Suppressor macrophage treated with lipopolysaccharide for 4 hours (primary cell): ENCODE measurements at regions not wholly inside any gene's neighbourhood (a gene's known extent, or its start where the extent isn't known, plus 50 kb on each side); places are given as distances from the start of the nearest gene placed in this dataset.
A peak's percentile ranks its signal among the peaks of the same experiment; 100 is the strongest.
"Not testable (repeated sequence)": the region's sequence is repeated elsewhere in the genome, so short reads cannot be mapped to it uniquely, and the experiment has no call there.

ENCODE experiments used
- DNase-seq: peaks from one replicate; pipeline ENCODE4 v3.0.0-alpha.2; 2020

DNA sequence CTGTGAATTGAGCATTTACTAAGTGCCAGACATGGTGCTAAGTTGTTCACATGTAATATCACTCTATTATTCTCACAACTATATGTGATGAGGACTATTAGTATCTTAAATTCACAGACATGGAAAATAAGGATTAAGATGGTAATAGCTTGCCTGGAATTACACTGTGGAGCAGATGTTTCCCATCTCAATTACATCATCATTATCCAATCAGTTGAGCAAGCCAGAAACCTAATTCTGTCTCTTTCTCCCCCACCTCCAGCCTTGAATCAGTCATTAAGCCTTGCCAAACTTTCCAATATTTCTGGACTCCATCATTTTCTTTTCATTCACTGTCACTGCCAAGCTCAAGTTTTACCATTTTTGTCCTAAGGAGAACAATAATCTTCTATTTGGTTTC is 287.8 kb upstream of the KITLG start:
- DNase-seq: no peak

DNA sequence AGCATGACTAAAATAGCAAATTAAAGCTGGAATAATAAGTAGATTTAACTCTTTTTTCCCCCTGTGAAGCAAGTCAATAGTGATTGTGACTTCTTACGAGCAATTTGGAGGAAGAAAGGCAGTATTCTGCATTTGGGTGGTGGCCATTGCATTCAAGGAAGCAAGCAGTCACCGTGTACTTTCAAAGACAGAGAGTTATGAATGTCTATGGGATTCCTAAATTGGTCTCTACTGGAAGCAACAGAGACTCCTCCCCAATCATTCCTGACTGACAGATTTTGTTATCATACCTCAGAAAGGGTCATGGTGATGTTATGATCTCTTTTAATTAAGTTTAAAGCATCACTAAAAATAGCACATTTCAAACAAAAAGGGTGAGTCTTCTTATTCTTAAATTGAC is 287.2 kb upstream of the KITLG start:
- no peak for DNase-seq

DNA sequence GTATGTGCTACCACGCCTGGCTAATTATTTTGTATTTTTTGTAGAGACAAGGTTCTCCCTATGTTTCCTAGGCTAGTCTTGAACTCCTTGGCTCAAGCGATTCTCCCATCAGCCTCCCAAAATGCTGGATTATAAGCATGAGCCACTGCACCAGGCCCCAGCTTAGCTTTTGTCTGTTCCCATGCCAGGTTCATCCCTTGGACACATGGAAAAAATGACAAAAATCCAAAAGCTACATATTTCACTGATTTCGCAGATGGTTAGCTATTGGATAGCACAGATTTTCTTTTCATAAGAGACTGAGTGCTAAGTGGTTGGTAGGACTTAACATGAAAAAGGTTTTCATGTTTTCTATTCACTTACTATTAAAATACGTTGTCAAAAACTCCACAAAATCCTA is 286.6 kb upstream of the KITLG start:
- DNase-seq: no peak

DNA sequence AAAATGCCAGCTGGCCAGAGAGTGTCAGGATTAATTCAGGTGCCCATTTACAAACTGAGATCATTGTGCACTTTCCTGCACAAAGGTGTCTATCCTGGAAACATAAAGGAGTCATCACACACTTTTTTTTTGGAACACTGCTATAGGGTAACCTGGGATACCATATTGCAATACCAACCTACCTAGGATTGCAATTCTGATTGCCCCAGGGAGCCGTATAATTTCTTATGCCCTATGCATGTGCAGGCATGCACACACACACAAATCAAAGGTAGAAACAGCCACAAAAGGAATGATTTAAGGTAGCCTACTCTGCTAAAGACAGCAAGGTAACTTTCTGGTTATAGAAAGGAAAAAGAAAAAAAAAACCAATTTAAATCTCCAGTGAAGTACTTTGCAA is 285.3 kb upstream of the KITLG start:
- no peak for DNase-seq

DNA sequence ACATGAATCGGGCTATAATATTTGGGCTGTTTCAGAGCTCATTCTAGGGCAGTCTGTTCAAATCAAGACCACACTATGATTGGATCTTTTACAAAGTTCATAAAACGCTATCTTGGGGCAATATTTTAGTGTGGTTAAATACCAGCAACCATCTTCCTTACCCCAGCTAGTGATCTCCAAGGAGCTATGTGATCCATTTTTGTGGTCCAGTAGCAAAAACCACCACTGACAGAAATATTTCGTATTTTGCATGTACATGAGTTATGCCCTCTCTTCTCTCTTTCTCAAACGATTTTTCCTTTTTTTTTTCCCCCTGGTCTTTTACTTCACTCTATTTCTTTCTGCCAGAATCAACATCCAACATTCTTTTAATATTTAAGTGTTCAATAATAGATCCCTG is 280.6 kb upstream of the KITLG start:
- DNase-seq: no peak

DNA sequence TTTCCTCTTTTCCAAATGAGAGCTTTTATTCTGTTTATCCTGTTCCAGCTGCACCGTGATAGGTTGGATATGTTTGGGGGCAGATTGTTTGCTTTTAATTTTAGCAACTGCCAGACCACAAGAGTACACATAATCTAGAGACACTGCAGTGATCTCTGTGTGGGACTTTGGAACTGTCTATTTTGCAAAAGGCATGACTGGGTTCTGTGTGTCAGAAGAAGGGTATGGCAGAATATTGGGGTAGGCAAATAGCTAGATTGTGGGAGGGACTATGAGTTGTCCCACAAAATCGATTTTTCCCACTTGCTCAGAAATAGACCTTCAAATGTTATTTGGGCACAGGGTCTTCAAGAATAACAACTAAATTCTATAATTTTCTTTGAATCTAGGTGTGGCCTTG is 275.9 kb upstream of the KITLG start:
- DNase-seq: no peak

DNA sequence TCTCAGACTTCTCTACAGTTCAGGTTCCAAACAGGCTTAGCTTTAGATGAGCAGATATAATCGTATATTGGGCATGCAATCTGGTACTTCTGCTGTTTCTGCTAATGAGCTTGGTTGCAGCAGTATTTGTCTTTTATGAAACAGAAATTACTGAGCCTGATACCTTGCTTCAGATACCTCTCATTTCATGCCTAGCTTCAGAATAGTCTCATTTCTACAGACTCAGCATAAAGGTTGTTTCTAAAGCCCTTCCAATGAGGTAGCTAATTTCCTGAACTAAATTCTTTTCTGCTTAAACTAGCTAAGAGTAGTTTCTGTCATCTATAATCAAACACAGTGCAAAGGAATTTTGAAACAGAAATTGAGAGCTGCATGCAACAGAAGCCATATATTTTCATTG is 275.0 kb upstream of the KITLG start:
- no peak for DNase-seq

DNA sequence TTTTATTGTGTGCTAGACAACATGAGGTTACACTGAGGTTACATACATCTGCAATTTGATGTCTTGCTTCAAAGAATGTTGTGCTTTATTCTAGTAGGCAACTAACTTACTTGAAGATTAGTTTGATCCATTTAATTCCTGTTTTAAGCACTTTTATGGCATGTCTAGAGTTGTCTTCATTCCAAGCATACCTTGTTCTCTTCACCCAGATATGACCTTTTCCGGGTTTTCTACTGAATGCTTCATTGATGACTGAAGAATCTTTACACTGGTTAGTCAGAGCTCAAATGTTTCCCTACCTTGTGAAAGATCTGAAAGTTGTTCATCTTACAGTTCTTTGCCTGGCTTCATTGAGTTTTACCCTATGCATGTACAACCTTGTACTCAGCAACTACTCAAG is 274.0 kb upstream of the KITLG start:
- DNase-seq: no peak

DNA sequence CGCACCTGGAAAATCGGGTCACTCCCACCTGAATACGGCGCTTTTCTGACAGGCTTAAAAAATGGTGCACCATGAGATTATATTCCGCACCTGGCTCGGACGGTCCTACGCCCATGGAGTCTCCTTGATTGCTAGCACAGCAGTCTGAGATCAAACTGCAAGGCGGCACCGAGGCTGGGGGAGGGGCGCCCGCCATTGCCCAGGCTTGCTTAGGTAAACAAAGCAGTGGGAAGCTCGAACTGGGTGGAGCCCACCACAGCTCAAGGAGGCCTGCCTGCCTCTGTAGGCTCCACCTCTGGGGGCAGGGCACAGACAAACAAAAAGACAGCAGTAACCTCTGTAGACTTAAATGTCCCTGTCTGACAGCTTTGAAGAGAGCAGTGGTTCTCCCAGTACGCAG is 267.0 kb upstream of the KITLG start:
- DNase-seq: not testable (repeated sequence)

DNA sequence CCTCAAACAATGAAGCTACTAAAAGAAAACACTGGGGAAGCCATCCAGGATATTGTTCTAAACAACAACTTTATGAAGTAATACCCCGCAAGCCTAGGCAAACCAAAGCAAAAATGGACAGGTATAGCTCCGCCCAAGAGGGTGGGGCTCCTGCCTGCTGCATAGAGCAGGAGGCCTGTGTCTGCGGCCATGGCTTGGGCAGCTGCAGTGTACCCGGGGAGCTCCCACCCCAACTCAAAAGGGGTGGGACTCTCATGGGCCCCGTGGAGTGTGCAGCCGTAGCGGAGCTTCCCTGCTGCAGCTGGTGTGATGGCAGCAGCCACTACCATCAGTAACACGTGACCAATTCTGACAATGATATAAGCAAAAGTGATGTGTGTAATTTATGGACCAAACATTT is 264.2 kb upstream of the KITLG start:
- DNase-seq: no peak

DNA sequence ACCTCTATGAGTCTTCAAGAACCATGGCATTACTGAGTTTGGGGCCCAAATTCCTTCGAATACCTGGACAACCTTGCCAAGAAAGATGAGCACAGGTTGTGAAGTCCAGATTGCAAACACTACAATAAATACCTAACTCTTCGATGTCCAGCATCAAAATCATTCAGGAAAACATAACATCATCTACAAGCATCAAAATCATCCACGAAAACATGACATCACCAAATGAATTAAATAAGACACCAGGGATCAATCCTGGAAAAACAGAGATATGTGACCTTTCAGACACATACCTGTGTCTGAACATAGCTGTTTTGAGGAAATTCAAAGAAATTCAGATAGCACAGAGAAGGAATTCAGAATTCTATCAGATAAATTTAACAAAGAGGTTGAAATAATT is 262.0 kb upstream of the KITLG start:
- DNase-seq: no peak

DNA sequence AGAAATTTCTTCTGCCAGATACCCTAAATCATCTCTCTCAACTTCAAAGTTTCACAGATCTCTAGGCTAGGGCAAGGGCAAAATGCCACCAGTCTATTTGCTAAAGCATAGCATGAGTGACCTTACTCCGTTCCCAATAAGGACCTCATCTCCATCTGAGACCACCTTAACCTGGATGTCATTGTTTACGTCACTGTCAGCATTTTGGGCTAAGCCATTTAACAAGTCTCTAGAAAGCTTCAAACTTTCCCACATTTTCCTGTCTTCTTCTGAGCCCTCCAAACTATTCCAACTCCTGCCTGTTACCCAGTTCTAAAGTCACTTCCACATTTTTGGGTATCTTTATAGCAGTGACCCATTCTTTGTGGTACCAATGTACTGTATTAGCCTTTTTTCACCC is 259.2 kb upstream of the KITLG start:
- no peak for DNase-seq

DNA sequence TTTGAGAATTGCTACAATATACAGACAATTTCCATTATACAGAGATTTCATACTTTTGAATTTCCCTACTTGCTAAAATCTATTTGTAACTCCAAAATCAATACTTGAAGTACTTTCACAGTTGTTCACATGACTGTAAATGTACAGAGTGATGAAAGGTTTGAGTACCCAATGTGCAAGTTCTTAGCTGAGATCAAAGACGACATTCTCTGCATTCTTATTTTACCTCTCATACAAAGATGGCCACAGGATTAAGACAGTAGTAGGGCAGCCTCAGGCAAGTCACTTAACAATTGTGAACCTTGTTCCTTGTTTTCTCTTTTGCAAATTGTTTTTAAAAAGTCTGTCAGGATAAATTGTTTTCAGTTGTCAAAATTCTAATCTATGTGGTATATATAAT is 255.9 kb upstream of the KITLG start:
- no peak for DNase-seq

DNA sequence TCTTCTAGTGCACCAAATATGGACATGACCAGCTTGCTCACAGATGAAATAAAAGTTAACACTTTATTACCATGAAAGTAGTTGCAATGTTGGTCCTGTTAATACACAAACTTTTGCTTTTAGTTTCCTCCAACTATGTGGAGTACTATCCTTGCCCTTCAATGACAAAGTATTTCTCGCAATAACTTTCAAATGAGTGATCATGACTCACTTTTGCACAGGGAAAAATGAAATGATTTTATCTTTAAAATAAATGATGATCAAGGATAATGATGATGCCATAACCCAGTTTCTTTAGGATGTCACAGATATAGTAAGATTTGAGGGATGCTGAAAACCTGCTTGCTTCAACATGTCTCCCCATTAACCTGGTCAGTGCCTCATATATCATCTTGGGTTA is 254.0 kb upstream of the KITLG start:
- DNase-seq: no peak

DNA sequence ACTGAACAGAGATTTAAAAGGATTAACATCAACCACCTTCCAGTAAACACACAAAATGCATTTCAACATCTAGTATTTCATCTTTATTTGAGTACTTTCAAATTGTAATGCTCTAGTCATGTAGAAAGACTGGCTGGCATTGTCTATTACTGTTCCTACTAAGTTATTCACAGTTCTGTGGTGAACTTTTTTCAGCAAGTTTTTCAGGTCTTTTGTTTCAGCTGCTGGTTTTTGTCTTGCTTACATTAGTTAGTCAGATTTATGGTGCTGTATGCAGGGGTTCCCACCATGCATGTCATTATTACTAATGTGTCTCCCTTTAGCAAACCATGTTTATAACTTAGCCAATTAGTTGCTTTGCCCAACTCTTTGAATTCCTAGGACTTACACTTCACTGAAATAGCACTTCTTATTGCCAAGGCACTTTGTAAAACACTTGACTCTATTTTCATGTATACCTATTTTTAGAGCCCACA is 253.4 kb upstream of the KITLG start:
- DNase-seq: no peak

DNA sequence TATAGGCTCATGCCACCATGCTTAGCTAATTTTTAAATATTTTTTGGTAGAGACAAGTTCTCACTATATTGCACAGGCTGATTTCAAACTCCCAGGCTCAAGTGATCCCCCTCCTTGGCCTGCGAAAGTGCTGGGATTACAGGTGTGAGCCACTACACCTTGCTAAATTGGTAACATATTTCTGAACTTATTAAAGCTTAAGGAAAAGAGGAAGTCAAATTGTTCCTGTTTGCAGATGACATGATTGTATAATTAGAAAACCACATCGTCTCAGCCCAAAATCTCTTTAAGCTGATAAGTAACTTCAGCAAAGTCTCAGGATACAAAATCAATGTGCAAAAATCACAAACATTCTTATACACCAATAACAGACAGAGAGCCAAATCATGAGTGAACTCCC is 248.3 kb upstream of the KITLG start:
- not testable (repeated sequence) for DNase-seq

DNA sequence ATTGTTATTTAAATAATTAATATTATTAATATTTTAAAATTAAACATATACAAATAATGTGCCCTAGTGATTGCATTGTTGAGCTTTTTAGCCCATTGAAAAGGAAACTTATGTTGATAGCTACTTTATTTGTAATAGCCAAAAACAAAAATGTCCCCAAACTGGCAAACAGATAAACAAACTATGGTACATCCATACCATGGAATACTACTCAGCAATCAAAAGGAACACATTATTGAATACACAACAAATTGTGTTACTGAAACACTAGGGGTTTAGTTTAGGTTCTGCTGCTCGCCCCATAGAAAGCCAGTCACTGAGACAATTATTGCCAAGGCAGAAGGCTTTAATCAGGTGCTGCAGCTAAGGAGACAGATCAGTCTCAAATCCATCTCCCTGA is 239.7 kb upstream of the KITLG start:
- DNase-seq: no peak

DNA sequence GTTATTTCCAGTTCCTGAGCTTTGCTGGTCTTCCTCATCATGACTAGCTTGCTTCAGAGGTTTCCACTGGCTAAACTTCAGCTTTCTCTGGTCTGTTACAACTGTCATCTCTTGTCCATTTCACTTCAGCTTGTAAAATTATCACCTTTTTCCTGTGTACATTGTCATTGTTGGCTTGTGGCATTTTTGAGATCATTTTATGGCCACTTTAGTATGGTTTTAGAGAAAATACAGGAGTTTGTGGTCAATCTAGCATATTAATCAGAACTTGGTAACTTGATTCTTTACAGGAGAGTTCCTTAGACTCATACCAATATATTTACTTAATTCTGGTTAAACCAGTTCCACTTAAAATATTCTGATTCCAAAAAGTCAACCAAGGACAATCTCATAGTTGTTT is 235.9 kb upstream of the KITLG start:
- no peak for DNase-seq

DNA sequence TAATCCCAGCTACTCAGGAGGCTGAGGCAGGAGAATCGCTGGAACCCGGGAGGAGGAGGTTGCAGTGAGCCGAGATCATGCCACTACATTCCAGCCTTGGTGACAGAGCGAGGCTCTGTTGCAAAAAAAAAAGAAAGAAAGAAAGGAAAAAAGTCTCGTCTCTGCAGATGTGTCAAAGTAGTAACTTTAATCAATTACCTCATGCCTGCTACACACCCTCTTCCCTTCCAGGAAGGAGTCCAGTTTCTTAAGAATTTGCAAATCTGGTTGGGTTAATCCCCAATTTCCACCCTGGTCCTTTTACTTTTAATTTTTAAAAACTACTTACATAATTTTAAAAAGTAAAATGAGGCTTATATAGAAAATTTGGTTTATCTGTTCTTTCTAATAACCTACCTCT is 234.5 kb upstream of the KITLG start:
- DNase-seq: no peak

DNA sequence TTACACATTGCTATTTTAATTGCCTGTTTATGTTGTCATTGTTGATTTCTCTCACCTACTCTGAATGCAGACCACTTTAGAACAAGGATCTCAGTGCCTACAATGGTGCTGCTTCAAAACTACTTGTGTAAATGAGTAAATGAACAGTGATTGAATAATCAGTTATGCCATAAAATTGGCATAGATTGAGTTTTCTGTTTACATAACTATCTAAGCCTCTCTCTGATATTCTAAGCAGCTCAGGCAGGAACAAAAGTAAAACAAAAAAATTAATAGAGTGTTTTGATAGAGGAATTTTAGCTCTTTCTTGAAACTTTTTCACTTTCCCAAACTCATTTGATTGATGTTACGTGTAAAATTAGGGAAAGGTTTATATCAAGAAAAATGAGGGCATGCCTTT is 232.3 kb upstream of the KITLG start:
- no peak for DNase-seq

DNA sequence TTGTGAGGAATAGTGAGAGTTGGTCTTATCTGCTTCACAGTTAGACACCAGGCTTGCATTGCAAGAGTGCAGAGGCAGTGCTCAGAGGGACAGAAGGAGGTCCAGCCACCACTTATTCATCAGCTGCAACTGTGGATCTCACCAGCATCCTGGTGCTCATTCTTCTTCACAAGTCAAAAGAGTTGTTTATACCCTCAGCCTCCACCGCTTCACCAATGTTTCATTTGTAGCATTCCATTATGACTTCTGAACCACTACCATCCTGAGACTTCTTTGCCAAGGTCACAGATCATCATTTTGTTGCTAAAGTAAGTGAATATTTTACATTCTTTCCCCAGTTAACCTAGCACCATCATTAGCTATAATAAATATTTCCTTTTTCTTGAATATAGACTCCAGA is 230.5 kb upstream of the KITLG start:
- DNase-seq: no peak

DNA sequence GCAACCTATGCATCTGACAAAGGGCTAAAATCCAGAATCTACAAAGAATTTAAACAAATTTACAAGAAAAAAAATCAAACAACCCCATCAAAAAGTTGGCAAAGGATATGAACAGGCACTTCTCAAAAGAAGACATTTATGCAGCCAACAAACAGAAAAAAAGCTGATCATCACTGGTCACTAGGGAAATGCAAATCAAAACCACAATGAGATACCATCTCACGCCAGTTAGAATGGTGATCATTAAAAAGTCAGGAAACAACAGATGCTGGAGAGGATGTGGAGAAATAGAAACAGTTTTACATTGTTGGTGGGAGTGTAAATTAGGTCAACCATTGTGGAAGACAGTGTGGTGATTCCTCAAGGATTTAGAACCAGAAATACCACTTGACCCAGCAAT is 229.6 kb upstream of the KITLG start:
- DNase-seq: not testable (repeated sequence)

DNA sequence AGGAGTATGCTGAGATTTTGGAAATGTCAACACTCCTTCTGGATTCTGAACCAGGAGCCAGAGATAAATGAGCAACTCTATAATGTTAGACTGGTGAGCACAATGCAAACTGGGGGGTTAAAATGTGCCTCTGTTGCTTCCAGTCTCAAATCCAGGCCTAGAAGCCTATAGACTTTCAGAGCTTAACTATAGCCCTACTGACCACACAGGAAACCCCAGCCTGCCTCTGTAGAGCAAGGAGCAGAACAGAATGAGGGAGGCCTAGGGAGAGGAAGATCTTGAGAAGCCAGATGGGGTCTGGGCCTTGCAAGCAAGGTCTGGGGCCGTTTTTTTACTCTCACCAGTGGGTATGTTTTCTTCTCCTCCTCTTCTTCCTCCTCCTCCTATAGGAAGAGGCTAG is 225.4 kb upstream of the KITLG start:
- no peak for DNase-seq

DNA sequence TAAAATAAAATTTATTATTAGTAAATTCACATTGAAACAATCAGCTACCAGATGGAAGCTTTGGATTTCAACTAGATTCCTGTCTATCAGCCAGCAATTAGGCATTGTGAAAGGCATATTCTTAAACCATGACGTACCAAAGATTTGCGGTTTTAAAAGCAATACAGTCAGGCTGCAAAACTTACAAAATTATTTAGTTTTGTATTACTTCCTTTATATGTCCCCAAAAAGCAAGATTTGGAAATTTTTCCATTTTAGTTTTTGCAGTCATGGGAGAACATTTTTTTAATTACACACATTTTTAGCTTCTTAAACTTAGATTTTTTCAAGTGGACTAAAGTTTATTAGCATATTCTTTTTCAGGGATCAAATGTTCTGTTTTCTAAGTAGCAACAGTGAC is 225.0 kb upstream of the KITLG start:
- DNase-seq: no peak

DNA sequence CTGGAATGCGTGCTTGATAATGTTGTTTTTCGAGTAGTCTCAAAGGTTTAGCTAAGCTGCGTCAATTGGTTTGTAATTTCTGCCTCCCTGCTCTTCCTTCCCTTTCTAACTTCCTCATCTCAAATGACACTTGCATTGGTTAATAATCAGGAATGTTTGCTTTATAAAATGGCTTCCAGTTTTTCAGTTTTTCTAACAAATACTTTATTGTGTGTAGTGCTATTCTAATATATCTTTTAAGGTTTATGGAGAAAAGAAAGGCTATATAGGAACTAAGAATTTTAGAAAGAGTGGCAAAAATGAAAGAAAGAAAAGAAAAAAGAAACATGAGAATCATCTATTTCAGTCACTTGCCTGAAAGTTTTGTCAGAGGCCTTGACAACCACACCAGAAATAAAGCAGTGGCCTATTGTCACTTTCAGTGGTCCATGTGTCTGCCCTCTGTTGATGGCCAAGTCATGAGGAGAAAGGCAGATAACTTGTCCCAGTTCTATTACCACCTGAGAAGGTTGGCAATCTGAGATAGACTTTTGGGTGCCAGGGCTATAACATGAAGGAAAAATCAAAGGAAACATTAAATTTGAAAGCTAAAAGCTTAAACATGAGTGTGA is 221.9 kb upstream of the KITLG start:
- DNase-seq: peak; percentile 20
